Astrocyte (in vitro differentiated cells and primary cell): ENCODE measurements at regions not wholly inside any gene's neighbourhood (a gene's known extent, or its start where the extent isn't known, plus 50 kb on each side); places are given as distances from the start of the nearest gene placed in this dataset.

Source experiments
- DNase-seq: peaks from one replicate; pipeline ENCODE4 v3.0.0-alpha.2; 2010; ENCODE audit warnings: low read depth
- FAIRE-seq: peaks from 2 replicates; lab custom pipeline; 2011; peaks lifted over from hg19 to GRCh38; lab: Jason Lieb, UNC
- H2AFZ ChIP-seq: 2 replicates; pipeline ENCODE4 v1.6.0; 2012; ENCODE audit warnings: low read depth, low read length, inconsistent platforms
- H3K27ac ChIP-seq: 2 replicates; pipeline ENCODE4 v1.5.1; 2011; ENCODE audit warnings: low read depth, low read length, inconsistent platforms
- H3K27me3 ChIP-seq: 2 replicates; pipeline ENCODE4 v1.6.0; 2011; ENCODE audit warnings: low read length, inconsistent platforms; ENCODE audit not compliant: insufficient read depth
- H3K36me3 ChIP-seq: 2 replicates; pipeline ENCODE4 v1.5.1; 2011; ENCODE audit warnings: low read length, inconsistent platforms; ENCODE audit not compliant: insufficient read depth
- H3K4me1 ChIP-seq: 2 replicates; pipeline ENCODE4 v1.5.1; 2011; ENCODE audit warnings: low read length, inconsistent platforms; ENCODE audit not compliant: insufficient read depth
- H3K4me2 ChIP-seq: 2 replicates; pipeline ENCODE4 v1.6.0; 2012; ENCODE audit warnings: low read length, inconsistent platforms
- H3K4me3 ChIP-seq: 2 replicates; pipeline ENCODE4 v1.5.1; 2011; ENCODE audit warnings: low read depth, mild to moderate bottlenecking, low read length, inconsistent platforms; ENCODE audit not compliant: insufficient read depth
- H3K79me2 ChIP-seq: 2 replicates; pipeline ENCODE4 v1.6.0; 2012; ENCODE audit warnings: mild to moderate bottlenecking, low read length, inconsistent platforms; ENCODE audit not compliant: insufficient read depth
- H3K9ac ChIP-seq: 2 replicates; pipeline ENCODE4 v1.6.0; 2012; ENCODE audit warnings: mild to moderate bottlenecking, low read length, inconsistent platforms
- H3K9me3 ChIP-seq: 2 replicates; pipeline ENCODE4 v1.5.1; 2012; ENCODE audit warnings: low read depth, mild to moderate bottlenecking, low read length, inconsistent platforms; ENCODE audit not compliant: insufficient read depth
- H4K20me1 ChIP-seq: 2 replicates; pipeline ENCODE4 v1.6.0; 2012; ENCODE audit warnings: low read length, inconsistent platforms; ENCODE audit not compliant: insufficient read depth
- H3K27ac Mint-ChIP-seq: one replicate; pipeline ENCODE4 v1.8.0; 2021; ENCODE audit warnings: mild to moderate bottlenecking, mixed read lengths; ENCODE audit not compliant: unreplicated experiment
- H3K27me3 Mint-ChIP-seq: one replicate; pipeline ENCODE4 v1.8.0; 2021; ENCODE audit warnings: low read depth, mixed read lengths; ENCODE audit not compliant: unreplicated experiment
- H3K36me3 Mint-ChIP-seq: one replicate; pipeline ENCODE4 v1.8.0; 2021; ENCODE audit warnings: low read depth, mixed read lengths; ENCODE audit not compliant: unreplicated experiment
- H3K4me1 Mint-ChIP-seq: one replicate; pipeline ENCODE4 v1.8.0; 2021; ENCODE audit warnings: low read depth, mixed read lengths; ENCODE audit not compliant: unreplicated experiment
- H3K4me3 Mint-ChIP-seq: one replicate; pipeline ENCODE4 v1.8.0; 2021; ENCODE audit warnings: mild to moderate bottlenecking, moderate library complexity, mixed read lengths; ENCODE audit not compliant: unreplicated experiment
- H3K9me3 Mint-ChIP-seq: one replicate; pipeline ENCODE4 v1.8.0; 2021; ENCODE audit warnings: mild to moderate bottlenecking, mixed read lengths; ENCODE audit not compliant: unreplicated experiment
- EZH2 ChIP-seq: IDR thresholded peaks from 2 replicates; pipeline ENCODE4 v1.6.1; 2012; ENCODE audit warnings: mild to moderate bottlenecking, low read length, inconsistent platforms; ENCODE audit not compliant: insufficient read depth
- TF ChIP-seq, protein P1 (sequence below): IDR thresholded peaks from 2 replicates; pipeline ENCODE4 v1.5.1; 2011; ENCODE audit warnings: low read depth, mild to moderate bottlenecking, inconsistent platforms, low read length, moderate library complexity; ENCODE audit not compliant: insufficient read depth

DNA sequence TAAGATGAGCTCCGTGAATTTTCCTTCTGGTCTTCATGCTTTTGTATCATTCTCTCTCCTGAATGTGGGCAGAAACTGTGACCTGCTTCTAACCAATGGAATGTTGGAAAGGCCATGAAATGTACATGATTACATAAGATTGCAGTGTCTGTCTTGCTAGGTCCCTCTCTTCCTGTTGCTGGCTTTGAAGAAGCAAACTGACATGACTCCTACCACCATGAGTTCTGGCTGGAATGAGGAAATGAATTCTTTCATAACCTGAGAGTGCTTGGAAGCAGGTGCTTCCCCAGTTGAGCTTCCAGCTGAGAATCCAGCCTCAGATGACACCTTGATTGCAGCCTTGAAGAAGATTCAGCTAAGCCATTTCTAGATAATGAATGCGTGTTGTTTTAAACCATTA lies 275.0 kb upstream of the MIR17HG start:
- Histone ChIP-seq H3K79me2 (no peaks in the 10 kb centered on the region), H3K9ac (no peak overlapping the region), H4K20me1 (no peaks in the 10 kb centered on the region), H3K27me3 (no peaks in the 10 kb centered on the region), H3K9me3 (no peaks in the 10 kb centered on the region), H3K36me3 (no peaks in the 10 kb centered on the region), H2AFZ (no peak overlapping the region), H3K4me3 (no peak overlapping the region), H3K4me1 (no peaks in the 10 kb centered on the region), H3K4me2 (no peak overlapping the region), H3K27ac (no peak overlapping the region)
- H3K36me3 Mint-ChIP-seq = no peaks in the 10 kb centered on the region
- no peaks in the 10 kb centered on the region for H3K4me1 Mint-ChIP-seq
- FAIRE-seq (no peak), DNase-seq (no peak)
- peaks cover 3% of the 10 kb centered on the region for H3K9me3 Mint-ChIP-seq
- no peak overlapping the region for H3K4me3 Mint-ChIP-seq
- TF ChIP-seq EZH2 = no peak
- TF ChIP-seq, protein P1, sequence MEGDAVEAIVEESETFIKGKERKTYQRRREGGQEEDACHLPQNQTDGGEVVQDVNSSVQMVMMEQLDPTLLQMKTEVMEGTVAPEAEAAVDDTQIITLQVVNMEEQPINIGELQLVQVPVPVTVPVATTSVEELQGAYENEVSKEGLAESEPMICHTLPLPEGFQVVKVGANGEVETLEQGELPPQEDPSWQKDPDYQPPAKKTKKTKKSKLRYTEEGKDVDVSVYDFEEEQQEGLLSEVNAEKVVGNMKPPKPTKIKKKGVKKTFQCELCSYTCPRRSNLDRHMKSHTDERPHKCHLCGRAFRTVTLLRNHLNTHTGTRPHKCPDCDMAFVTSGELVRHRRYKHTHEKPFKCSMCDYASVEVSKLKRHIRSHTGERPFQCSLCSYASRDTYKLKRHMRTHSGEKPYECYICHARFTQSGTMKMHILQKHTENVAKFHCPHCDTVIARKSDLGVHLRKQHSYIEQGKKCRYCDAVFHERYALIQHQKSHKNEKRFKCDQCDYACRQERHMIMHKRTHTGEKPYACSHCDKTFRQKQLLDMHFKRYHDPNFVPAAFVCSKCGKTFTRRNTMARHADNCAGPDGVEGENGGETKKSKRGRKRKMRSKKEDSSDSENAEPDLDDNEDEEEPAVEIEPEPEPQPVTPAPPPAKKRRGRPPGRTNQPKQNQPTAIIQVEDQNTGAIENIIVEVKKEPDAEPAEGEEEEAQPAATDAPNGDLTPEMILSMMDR = no peak
- no peaks in the 10 kb centered on the region for H3K27me3 Mint-ChIP-seq
- no peak overlapping the region for H3K27ac Mint-ChIP-seq

DNA sequence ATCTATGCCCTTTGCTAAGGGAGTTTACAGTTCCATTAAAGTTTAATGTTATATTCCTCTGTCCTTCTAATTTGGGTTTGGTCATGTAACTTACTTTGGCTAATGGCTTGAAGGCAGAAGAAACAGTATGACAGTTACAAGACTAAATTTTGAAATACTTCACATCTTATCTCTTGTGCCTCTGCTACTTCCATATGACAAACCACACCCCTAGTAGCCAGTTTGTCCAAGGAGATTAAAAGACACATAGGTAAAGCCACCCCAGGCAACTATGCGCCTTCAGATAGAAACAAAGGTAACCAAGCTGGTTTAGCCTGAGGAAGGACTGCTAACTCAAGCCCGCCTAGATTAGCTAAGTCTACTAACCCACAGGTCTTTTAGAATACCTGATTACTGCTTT lies 273.4 kb upstream of the MIR17HG start:
- no peak overlapping the region for H3K4me3 ChIP-seq
- Mint-ChIP-seq H3K27ac (no peak overlapping the region), H3K36me3 (no peaks in the 10 kb centered on the region), H3K4me3 (no peak overlapping the region), H3K9me3 (peaks cover 3% of the 10 kb centered on the region), H3K4me1 (no peaks in the 10 kb centered on the region), H3K27me3 (no peaks in the 10 kb centered on the region)
- H3K4me1 ChIP-seq = no peaks in the 10 kb centered on the region
- no peaks in the 10 kb centered on the region for H3K79me2 ChIP-seq
- H3K4me2 ChIP-seq = no peak overlapping the region
- DNase-seq = no peak
- FAIRE-seq = no peak
- H3K9me3 ChIP-seq = no peaks in the 10 kb centered on the region
- H2AFZ ChIP-seq = no peak overlapping the region
- no peak overlapping the region for H3K9ac ChIP-seq
- no peaks in the 10 kb centered on the region for H3K27me3 ChIP-seq
- no peaks in the 10 kb centered on the region for H4K20me1 ChIP-seq
- no peak overlapping the region for H3K27ac ChIP-seq
- no peak for TF ChIP-seq EZH2
- TF ChIP-seq, protein P1 = no peak
- H3K36me3 ChIP-seq = no peaks in the 10 kb centered on the region

DNA sequence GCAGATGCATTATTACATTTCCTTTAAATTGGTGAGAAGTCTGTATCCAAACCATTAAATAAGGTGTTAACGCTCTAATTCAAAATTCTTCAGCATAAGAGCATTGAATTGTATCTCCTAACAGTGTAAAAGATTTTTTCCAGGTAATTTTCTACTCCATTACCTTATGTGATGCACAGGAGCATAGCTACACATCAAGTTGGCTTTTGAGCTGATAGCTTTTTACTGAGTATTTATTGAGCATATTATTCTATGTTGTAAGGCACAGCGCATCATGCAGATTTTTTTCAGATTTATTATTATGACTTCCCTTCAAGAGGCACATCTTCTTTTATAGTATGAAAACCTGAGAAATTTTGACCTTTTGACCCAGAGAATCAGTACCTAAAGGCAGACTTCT lies 270.7 kb upstream of the MIR17HG start:
- H3K4me1 Mint-ChIP-seq = no peaks in the 10 kb centered on the region

More for the DNA sequence above, 270.7 kb upstream of the MIR17HG start:
- H3K9ac ChIP-seq = no peak overlapping the region
- Mint-ChIP-seq H3K27ac (no peak overlapping the region), H3K36me3 (no peaks in the 10 kb centered on the region), H3K9me3 (peaks cover 3% of the 10 kb centered on the region), H3K4me3 (no peak overlapping the region), H3K27me3 (no peaks in the 10 kb centered on the region)
- no peaks in the 10 kb centered on the region for H3K79me2 ChIP-seq
- H3K4me3 ChIP-seq = no peak overlapping the region
- H3K36me3 ChIP-seq = no peaks in the 10 kb centered on the region
- DNase-seq (no peak), FAIRE-seq (no peak)
- no peak overlapping the region for H3K4me2 ChIP-seq
- no peak overlapping the region for H2AFZ ChIP-seq
- H3K9me3 ChIP-seq = no peaks in the 10 kb centered on the region
- no peaks in the 10 kb centered on the region for H3K4me1 ChIP-seq
- no peak overlapping the region for H3K27ac ChIP-seq
- no peaks in the 10 kb centered on the region for H4K20me1 ChIP-seq
- TF ChIP-seq, protein P1 = no peak
- TF ChIP-seq EZH2 = no peak
- no peaks in the 10 kb centered on the region for H3K27me3 ChIP-seq
